Right hindlimb (tissue), 1 donor: ENCODE measurements at regions not wholly inside any gene's neighbourhood (a gene's known extent, or its start where the extent isn't known, plus 50 kb on each side); places are given as distances from the start of the nearest gene placed in this dataset.
"Not testable (repeated sequence)": the region's sequence is repeated elsewhere in the genome, so short reads cannot be mapped to it uniquely, and the experiment has no call there.

Source experiments
- DNase-seq: peaks from one replicate; pipeline ENCODE4 v3.0.0-alpha.2; 2018

DNA sequence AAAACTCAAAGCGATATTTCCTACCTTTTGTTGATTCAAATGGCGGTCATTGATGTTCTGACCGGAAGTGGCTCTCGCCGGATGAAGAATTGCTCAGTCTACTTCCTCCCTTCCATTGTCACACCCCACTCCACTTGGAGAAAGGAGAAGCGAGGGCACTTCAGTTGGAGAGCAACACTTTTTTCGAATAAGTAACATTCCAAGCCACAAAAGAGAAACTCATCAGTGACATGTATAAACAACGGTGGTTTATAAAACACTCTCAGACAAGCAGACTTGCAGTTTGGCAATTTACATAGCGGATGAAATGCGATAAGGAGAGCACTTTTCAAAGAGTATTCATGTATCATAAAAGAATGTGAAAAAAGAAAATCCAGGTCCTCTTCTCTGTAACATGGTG, 919.1 kb downstream of the MCTP2 start:
- DNase-seq: no peak

DNA sequence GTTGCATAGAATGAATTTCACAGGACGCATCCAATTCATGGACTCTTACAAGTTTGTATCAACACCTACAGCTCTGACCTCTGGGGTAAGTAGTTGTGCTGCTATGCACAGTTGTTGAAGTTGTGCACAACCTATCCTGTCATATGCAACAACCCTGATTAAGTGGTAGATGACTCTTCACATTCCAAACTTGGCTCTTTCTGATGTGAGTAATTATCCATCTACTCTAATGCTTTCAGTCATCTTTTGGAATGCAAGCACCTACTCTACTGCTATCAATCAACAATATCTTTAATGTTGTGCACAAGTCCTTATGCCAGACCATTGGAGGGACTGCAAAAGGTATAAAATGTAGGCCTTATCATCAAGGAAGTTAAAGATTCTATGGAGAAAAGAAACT, 921.4 kb downstream of the MCTP2 start:
- no peak for DNase-seq

DNA sequence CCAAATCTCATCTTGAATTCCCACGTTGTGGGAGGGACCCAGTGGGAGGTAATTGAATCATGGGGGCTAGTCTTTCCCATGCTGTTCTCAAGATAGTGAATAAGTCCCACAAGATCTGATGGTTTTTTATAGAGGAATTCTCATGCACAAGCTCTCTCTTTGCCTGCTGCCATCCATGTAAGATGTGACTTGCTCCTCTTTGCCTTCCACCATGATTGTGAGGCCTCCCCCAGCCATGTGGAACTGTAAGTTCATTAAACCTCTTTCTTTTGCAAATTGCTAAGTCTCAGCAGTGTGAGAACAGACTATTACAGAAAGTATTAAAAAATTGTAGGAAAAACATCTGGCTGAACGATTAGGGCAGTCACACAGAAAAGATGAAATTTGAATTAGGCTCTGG, 921.8 kb downstream of the MCTP2 start:
- not testable (repeated sequence) for DNase-seq

DNA sequence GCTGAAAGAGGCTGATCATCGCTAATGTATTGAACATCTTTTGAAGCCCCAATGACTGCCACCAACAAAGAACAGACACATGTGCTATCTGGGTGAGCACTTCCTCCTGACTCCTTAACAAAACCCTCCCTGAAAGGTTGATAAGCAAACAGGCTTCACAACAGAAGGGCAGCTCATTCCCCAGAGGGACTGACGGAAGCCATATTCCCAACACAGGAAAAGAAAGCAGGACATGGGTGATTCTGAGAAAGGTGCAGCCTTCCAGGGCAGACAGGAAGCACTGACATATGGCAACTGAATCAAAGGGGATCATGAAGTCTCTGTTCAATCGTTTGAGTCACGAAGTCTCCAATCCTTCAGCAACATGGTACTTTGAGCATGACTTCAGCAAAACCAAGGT, 929.0 kb downstream of the MCTP2 start:
- no peak for DNase-seq

DNA sequence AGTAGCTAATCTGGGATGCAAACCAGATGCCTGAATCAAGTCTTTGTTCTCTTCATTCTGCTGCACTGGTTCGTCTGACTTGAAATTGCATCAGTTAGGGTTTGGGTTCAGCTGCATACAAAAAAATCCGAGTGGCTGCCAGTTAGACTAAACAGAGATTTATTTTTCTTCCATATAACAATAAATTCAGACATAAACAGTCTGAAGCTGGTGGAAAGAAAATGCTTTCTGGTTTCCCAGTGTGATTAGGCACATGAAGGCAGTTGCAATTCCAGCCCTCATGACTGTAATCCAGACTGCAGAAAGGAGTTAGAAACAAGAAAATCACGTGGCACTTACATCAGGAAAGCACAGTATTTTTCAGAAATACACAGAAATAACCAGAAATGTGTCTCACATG, 930.7 kb downstream of the MCTP2 start:
- no peak for DNase-seq

DNA sequence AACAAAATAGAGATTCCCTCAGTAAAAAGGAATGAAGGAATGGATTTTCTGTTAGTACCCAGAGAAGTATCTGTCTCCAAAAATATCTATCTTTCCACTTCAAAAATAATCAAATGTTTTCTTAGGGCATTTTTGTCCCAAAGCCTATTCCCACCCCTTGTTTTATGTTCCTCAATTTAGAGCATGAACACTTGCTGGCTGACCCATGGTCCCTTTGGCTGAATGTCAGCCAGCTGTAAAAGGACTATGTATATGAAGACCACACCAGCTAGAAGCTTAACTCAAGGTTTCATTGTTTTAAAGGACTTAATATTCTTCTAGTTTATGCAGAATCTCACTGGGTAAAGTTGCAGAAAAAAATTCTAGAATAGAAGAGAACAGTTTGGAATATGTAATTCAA, 931.2 kb downstream of the MCTP2 start:
- no peak for DNase-seq

DNA sequence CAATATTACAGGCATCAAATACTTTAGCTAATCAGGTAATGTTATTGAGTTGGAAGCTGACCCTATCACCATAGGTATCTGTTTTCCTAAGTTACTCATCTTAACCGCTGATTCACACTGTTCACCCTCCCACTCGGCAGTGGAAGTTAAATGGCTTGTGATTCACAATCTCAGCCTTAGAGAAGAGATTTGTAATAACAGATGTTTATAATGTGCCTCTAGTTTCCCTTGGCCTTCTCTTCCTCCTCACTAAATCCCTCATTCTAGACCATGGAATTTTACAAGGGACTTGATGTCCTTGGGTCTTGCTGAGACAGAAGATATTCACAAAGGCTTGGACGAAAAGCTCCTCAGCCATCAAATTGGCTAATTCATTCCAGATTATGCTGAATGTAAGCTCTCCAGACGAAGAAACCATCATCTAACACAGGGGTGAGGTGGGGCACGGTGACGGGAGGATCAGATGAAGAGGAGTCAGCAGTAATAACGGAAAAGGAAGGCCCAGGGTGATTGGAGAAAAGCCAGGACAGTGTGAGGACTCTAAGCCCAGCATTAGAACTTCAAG, 931.7 kb downstream of the MCTP2 start:
- no peak for DNase-seq

DNA sequence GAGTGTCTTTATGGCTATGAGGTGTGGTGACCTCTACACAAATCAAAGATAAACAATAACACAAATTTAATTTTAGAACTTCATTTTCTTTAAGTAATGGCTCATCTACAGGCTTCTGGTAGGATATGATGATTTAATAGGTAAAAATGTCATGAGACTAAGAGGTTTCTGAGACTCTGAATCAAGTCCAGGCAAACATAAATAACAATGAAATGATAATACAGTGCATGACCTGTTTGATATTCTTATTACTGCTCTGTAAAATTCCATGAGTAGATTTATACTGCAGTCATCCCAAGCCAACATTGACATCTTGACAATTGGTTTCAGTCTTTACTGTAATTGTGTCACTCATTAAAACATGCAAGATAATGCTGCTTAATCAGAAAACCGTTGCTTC, 936.8 kb downstream of the MCTP2 start:
- no peak for DNase-seq

DNA sequence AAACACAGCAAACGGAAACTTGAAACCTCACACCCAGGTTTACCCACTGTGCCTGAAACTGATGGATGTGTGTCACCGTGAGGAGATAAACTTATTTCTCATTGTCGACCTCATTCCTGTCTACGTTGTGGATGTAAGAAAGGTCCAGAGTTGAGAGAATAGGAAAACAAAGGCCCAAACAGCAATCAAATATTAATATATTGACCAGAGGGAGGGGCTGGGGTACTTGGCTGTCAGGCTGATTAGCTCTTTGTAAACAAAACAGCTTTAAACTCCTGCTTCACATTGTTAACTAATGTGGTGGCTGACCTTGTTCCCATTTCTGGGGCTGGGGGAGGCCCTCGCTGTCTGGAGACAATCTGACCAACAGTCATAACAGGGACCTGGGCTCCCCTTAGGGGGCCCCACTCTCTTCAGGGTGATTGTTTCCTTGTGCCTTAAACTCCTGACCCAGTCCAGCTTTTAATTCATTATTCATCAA, 937.6 kb downstream of the MCTP2 start:
- DNase-seq: no peak

DNA sequence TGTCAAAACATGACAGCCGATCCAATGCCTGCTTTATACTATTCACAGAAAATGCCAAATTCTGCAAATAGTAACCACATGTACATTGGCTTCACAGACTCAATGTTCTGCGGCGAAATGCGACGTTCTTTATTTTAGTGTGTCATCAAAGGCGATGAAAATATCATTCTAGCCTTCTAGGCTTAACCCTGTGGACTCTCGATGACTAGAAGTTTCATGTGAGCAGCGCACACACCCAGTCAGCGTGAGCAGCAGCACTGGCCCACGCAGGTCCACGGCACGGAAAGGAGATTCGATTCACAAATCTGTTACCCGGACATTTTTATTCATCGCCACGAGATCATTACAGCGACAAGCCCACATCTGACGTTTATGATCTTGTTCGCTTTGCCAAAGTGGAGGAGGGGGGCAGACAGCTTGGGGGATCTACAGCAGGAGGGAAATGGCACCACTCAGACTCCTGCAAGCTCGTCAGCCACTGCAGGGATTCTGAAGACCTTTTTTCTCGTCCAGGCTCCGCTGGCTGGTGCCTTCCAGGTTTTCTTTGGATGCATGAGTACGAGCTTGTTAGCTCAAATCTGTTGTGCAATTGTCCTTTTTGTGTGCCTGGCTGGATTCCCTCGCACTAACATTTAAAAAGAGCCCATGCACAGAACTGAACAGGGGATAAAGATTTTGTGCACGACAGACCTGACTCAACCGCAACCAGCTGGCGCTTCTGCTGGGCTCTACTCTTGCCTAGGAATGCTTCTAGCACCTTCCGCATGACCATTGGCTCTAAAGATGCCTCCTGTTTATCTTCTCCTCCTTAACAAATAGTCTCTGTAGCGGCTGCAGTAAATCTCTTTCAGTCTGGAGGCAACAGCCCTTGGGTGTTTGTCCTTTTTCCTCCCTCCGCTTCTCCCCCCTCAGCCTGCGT, 938.4 kb downstream of the MCTP2 start:
- DNase-seq: peak; percentile 40

DNA sequence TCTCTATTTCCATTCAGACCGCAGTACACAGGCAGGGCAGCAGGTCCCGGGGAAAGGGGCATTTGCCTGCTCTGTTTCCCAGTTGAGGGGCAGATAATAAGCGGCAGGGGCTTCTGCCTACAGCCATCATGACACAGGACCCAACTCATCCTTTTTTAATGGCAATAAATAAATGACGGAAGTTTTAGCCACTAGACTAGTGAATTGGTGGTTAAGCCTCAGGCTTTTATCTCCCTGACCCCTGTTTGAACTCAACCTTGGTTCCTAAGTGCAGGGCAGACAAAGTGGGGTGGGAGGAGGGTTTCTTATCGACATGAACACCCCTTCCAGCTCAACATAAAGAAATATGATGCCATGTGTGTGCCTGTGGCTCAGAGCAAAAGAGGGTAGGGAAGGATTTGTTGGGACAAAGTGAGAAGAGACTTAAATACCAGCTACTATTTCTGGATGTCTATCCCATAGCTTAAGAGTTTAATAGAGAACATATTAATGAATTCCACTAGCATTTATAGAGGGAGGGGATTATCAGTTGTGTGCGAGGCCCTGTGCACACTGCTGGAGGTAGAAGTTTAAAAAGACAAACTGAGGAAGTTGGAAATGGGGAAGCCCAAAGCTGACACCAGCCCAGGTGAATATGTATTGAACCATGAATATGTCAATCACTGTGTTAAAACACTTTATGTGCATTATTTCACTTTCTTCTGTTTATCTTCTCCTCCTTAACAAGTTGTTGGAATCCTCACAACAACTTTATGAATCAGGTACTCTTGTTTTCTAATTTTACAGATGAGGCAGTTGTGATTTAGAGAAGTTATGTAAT, 939.4 kb downstream of the MCTP2 start:
- no peak for DNase-seq

DNA sequence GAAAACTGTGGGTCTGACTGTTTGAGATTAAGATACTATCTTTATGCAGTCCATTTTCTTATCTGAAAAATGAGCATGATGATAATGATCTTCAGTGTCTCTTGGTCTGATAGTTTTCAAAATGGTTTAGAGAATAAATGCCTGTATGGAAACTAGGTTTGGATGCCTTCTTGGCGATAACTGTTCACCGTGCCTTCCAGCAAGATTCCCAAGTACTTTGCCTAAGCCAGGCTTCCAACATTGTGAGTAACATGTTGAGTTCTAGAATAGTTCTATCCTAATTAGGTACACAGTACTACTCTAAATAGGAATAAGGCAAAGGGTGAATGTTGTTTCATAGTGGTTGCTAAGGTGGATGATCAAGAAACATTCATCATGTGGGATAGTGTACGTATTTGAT, 940.2 kb downstream of the MCTP2 start:
- DNase-seq: no peak

DNA sequence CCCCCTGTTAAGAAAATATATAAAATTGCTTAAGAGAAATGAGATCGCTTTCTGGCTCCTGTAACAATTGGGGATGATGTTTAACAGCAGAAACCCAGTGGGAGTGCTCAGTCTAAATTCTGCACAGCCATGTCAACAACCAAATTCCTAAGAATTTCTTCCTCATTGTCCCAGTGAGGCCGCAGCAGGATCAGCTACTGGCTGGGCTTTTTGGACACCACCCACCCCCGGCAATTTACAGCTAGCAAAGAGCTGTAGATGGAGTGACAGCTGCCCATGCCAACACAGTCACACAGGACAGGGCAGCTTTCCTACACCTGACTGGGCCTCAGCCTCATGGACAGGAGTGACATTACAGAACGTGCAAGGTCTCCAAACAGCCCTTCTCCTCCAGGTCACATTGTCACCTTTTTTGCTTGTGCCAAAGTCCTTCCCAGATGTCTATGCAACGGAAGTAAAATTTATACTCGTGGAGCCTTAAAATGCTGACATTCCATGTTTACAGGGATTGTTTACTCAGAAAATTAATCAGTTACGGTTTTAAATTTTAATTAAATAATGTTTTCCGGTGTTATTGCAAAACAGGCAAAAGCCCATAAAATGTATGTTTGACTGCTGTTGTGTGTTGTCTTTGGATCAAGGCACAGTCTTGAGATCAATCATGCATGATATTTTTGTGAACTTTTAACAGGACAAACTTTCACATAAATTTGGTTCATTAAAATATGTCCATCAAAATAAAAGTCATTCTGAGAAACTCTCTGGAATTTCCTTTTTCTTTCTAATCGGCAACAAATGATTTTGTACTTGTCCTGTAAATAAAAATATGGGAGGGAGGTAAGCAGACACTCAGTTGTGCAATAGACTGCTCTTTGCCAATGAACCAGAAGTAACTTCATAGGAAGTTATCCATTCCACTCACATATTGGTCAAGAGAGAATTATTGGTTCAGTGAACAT, 943.2 kb downstream of the MCTP2 start:
- peak; percentile 47 for DNase-seq

DNA sequence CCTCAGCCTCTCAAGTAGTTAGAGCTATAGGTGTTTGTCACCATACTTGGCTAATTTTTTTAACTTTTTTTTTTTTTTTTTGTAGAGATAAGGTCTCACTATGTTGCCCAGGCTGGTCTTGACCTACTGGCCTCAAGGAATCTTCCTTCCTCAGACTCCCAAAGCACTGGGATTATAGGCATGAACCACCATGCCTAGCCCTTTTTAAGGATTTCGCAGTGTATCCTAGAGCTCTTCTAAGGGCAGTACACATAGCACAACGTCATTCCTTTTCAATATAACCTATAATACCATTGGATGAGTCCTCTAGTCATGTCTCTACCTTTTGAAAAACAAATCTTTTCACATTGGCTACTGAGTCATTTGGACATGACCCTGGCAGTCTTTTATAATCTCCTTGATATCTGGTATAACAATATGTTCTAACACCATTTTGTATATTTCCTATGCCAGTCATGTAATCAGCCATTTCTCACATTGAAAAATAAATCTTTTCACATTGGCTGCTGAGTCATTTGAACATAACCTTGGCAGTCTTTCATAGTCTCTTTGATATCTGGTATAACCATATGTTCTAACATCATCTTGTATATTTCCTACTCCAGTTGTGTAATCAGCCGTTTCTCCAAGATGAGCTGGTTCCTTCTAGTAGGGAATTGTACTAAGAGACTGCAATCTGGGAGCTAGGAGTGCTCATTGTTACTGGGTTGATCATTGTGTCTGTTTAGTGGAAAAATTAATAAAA, 944.7 kb downstream of the MCTP2 start:
- no peak for DNase-seq

DNA sequence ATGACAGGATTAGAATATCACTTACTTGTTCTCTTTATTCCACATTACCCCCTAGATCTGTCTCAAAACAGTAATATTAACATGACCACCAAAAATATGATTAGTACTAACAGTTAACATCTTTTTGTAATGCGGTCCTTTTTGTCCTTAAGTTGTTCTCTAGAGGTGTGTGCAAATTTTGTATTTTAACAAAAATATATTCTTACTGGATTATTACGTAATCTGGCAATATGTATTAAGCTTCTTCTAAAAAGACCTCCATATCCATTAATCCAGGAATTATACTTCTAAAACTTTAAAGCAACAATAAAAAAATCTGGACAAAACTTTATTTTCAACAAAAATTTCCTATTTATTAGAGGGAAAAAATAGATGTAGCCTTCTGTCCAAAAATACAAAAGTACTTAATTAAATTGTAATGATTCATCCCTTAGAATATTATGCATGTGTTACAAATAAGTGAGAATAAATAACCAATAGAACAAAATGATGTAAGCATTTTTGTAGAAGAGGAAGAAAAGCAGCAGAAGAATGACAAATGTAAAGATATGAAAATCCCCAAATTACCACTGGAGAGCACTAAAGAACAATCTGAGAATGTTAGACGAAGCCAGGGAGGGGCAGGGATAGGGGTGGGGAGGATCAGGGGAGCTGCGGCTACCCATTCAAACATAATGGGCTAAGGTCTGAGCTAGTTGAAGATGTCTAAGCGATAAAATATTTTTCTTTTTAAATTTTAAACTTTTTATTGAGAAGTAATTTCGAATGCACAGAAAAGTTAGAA, 945.6 kb downstream of the MCTP2 start:
- DNase-seq: no peak

DNA sequence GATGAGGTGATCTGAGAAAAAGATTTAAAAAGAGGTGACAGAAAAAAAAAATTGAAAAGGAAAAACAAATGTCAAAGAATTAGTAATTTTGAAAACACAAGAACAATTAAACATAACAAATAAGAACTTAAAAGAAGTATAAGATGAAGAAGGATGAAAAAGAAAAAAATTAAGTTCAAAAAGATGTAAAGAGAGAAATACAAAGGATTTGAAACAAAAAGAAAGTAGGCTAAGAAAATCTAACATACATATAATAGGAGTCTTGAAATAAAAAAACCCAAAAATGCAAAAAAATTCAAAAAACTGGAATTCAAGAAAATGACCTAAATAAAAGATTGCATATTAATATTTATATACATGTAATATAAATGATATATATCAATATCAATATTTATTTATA, 949.2 kb downstream of the MCTP2 start:
- no peak for DNase-seq

DNA sequence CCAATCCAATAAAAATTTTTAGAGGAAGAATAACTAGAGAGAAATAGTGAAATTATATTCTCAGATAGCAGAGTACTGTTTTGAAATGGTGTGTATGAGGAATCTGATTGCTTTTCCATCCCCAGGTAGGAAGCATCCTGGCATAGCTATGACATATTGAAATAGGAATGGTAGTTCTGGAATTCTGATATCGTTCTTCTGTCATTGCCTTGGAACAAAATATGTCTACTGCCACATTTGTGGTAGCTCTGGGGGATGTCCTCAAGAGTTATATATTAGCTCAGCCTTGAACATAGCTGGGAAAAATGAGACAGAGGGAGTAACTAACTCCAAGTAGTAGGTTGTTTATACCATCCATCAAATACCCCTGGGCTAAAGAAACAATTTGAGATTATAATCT, 950.7 kb downstream of the MCTP2 start:
- DNase-seq: no peak

DNA sequence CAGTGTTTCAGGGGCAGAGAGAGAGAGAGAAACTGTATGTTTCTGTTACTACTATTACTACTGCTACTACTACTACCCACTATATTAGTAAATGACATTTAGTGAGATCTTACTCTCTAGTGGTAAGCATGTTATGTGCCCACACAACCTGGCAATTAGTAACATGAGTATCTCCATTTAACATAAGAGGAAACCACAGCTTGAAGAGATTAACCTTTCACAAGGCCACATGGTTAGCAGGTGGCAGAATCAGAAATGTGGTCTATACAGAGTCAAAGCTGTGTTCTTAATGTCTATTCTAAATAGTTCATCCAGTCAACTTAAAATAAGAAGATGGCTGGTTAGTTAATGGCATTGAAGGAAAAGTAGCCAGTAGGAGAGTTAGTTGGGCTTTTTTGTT, 961.6 kb downstream of the MCTP2 start:
- no peak for DNase-seq

DNA sequence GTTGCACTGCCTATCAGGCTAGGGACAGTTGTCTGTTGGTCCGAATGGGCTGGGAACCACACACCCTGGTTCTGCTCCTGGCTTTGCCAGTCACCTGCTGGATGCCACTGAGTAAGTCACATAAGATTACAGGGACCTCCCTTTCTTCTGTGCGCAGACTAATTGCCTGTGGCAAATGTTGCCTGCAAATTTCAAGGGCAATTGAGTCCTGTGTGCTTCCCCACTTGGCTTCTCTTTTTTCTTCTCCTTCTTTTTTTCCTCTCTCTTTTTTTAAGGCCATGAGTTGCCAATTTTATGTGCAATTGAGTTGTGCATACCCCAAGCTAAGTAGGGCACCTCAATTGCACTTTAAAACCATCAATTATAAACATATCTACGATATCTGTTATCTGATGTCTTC, 963.4 kb downstream of the MCTP2 start:
- no peak for DNase-seq

DNA sequence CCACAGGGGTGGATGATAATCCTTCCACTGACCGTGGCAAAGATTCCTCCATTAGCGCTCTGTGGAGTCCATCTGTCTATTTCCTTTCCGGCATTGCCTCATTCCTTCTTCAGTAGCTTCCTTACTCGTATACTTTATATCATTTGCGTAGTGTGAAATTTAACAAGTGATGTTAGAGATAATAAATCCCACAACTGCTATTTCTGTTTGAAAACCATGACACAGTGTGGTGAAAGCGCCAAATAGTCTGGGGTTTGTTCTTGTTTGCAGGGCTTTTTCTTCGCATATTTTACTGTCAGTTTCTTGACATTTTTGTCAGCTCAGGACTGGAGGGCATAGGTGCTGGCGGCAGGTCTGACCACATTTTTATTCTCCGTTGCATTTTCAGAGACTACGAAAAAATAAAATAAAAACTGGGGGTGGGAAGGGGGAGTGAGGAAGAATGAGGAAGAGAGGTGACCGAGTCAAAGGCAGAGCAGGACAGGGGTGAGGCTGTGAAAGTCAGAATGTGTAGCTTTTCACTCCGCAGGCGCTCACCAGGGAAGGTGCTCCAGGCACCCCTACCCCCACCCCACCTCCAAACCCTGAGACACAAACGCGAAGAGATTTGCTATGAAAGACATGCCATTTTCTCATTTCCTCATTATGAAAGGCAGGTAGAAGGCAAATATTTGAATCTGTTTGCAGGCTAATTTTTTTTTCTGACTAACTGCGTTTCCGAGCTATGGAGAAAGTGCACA, 965.0 kb downstream of the MCTP2 start:
- DNase-seq: no peak
